ENCODE measurements at regions not wholly inside any gene's neighbourhood (a gene's known extent, or its start where the extent isn't known, plus 50 kb on each side); places are given as distances from the start of the nearest gene placed in this dataset.
A peak's percentile ranks its signal among the peaks of the same experiment; 100 is the strongest.

GRCh38 chr1:56414728-56415224, 164.6 kb downstream of the PLPP3 start (continued):
- TF ChIP-seq, protein P1, sequence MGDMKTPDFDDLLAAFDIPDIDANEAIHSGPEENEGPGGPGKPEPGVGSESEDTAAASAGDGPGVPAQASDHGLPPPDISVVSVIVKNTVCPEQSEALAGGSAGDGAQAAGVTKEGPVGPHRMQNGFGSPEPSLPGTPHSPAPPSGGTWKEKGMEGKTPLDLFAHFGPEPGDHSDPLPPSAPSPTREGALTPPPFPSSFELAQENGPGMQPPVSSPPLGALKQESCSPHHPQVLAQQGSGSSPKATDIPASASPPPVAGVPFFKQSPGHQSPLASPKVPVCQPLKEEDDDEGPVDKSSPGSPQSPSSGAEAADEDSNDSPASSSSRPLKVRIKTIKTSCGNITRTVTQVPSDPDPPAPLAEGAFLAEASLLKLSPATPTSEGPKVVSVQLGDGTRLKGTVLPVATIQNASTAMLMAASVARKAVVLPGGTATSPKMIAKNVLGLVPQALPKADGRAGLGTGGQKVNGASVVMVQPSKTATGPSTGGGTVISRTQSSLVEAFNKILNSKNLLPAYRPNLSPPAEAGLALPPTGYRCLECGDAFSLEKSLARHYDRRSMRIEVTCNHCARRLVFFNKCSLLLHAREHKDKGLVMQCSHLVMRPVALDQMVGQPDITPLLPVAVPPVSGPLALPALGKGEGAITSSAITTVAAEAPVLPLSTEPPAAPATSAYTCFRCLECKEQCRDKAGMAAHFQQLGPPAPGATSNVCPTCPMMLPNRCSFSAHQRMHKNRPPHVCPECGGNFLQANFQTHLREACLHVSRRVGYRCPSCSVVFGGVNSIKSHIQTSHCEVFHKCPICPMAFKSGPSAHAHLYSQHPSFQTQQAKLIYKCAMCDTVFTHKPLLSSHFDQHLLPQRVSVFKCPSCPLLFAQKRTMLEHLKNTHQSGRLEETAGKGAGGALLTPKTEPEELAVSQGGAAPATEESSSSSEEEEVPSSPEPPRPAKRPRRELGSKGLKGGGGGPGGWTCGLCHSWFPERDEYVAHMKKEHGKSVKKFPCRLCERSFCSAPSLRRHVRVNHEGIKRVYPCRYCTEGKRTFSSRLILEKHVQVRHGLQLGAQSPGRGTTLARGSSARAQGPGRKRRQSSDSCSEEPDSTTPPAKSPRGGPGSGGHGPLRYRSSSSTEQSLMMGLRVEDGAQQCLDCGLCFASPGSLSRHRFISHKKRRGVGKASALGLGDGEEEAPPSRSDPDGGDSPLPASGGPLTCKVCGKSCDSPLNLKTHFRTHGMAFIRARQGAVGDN (CRISPR knock-in tag; IDR thresholded peaks at IDR 0.05): no peak
- TF ChIP-seq ZNF839 (CRISPR knock-in tag; IDR thresholded peaks at IDR 0.05; ENCODE audit: borderline replicate concordance) (no peak), ZNF362 (CRISPR knock-in tag; IDR thresholded peaks at IDR 0.05; ENCODE audit: borderline replicate concordance) (peak; percentile 94), ZFYVE20 (CRISPR knock-in tag; IDR thresholded peaks at IDR 0.05; ENCODE audit: borderline replicate concordance, low read depth) (no peak), ZNF292 (CRISPR knock-in tag; IDR thresholded peaks at IDR 0.05; ENCODE audit: borderline replicate concordance, low read depth) (peak; percentile 83; the same call in 1 of the 2 replicates), ZBTB46 (CRISPR knock-in tag; IDR thresholded peaks at IDR 0.05; ENCODE audit: borderline replicate concordance) (no peak), NKX3-1 (CRISPR knock-in tag; IDR thresholded peaks at IDR 0.05) (peak; percentile 54), SKI (IDR thresholded peaks at IDR 0.05; ENCODE audit: partially characterized antibody) (peak; percentile 91), HNRNPL (IDR thresholded peaks at IDR 0.05; ENCODE audit: low read depth, low read length) (no peak), ARID2 (CRISPR knock-in tag; IDR thresholded peaks at IDR 0.05; ENCODE audit: borderline replicate concordance) (no peak; the same call in 1 of the 2 replicates)
- TF ChIP-seq, protein P2, sequence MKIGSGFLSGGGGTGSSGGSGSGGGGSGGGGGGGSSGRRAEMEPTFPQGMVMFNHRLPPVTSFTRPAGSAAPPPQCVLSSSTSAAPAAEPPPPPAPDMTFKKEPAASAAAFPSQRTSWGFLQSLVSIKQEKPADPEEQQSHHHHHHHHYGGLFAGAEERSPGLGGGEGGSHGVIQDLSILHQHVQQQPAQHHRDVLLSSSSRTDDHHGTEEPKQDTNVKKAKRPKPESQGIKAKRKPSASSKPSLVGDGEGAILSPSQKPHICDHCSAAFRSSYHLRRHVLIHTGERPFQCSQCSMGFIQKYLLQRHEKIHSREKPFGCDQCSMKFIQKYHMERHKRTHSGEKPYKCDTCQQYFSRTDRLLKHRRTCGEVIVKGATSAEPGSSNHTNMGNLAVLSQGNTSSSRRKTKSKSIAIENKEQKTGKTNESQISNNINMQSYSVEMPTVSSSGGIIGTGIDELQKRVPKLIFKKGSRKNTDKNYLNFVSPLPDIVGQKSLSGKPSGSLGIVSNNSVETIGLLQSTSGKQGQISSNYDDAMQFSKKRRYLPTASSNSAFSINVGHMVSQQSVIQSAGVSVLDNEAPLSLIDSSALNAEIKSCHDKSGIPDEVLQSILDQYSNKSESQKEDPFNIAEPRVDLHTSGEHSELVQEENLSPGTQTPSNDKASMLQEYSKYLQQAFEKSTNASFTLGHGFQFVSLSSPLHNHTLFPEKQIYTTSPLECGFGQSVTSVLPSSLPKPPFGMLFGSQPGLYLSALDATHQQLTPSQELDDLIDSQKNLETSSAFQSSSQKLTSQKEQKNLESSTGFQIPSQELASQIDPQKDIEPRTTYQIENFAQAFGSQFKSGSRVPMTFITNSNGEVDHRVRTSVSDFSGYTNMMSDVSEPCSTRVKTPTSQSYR (CRISPR knock-in tag; IDR thresholded peaks at IDR 0.05; ENCODE audit: borderline replicate concordance): peak; percentile 78; the same call in 1 of the 2 replicates
- TF ChIP-seq, protein P3, sequence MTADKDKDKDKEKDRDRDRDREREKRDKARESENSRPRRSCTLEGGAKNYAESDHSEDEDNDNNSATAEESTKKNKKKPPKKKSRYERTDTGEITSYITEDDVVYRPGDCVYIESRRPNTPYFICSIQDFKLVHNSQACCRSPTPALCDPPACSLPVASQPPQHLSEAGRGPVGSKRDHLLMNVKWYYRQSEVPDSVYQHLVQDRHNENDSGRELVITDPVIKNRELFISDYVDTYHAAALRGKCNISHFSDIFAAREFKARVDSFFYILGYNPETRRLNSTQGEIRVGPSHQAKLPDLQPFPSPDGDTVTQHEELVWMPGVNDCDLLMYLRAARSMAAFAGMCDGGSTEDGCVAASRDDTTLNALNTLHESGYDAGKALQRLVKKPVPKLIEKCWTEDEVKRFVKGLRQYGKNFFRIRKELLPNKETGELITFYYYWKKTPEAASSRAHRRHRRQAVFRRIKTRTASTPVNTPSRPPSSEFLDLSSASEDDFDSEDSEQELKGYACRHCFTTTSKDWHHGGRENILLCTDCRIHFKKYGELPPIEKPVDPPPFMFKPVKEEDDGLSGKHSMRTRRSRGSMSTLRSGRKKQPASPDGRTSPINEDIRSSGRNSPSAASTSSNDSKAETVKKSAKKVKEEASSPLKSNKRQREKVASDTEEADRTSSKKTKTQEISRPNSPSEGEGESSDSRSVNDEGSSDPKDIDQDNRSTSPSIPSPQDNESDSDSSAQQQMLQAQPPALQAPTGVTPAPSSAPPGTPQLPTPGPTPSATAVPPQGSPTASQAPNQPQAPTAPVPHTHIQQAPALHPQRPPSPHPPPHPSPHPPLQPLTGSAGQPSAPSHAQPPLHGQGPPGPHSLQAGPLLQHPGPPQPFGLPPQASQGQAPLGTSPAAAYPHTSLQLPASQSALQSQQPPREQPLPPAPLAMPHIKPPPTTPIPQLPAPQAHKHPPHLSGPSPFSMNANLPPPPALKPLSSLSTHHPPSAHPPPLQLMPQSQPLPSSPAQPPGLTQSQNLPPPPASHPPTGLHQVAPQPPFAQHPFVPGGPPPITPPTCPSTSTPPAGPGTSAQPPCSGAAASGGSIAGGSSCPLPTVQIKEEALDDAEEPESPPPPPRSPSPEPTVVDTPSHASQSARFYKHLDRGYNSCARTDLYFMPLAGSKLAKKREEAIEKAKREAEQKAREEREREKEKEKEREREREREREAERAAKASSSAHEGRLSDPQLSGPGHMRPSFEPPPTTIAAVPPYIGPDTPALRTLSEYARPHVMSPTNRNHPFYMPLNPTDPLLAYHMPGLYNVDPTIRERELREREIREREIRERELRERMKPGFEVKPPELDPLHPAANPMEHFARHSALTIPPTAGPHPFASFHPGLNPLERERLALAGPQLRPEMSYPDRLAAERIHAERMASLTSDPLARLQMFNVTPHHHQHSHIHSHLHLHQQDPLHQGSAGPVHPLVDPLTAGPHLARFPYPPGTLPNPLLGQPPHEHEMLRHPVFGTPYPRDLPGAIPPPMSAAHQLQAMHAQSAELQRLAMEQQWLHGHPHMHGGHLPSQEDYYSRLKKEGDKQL (CRISPR knock-in tag; IDR thresholded peaks at IDR 0.05; ENCODE audit: low read depth): peak; percentile 58; the same call in 1 of the 2 replicates
